GM12873 (cell line): ENCODE measurements at regions not wholly inside any gene's neighbourhood (a gene's known extent, or its start where the extent isn't known, plus 50 kb on each side); places are given as distances from the start of the nearest gene placed in this dataset.

Experiments
- CTCF ChIP-seq: IDR thresholded peaks from 2 replicates; pipeline ENCODE4 v1.5.1; 2012; ENCODE audit warnings: low read depth, mild to moderate bottlenecking, moderate library complexity, low read length, control low read depth; ENCODE audit not compliant: insufficient read depth; ENCODE audit errors: missing control alignments

DNA sequence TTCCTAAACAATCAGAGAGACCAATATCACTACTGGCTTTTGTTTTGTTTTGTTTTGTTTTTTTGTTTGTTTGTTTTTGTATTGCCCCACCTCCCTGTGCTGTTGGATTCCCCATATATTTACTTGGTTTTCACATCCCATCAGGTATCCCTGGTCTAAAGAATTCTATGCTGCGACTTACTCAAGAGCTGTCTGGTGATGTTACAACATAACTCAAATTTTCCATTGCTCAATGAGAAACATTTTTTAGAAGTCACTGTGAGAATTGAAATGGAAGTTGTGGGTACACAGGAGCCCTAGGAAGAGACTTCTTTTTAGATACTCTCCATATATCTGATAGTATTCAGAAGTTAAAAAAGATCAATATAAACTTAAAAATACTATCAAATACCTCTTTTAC, 181.4 kb downstream of the KLF5 start:
- TF ChIP-seq CTCF = no peak

DNA sequence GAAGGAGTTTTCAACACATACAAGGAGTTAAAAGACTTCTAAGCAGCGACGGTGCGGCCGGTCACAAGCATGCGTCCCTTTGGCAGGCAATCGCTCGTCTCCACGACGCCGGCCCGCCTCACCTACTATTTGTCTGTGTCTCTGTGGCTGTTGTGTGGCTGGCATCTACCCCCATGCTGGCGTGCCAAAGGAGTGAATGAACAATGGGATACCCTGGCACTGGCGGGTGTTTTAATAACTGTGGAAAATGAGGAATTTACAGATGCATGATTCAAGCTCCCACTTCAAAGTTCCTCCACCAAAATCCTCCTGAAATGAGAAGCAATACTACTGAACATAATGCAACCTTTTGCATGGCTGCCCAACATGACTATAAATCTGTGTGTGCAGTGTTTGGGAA, 176.6 kb downstream of the KLF5 start:
- no peak for TF ChIP-seq CTCF

- TF ChIP-seq CTCF = no peak
Observed at GRCh38 chr13:73231471-73231870, 172.7 kb downstream of the KLF5 start.

DNA sequence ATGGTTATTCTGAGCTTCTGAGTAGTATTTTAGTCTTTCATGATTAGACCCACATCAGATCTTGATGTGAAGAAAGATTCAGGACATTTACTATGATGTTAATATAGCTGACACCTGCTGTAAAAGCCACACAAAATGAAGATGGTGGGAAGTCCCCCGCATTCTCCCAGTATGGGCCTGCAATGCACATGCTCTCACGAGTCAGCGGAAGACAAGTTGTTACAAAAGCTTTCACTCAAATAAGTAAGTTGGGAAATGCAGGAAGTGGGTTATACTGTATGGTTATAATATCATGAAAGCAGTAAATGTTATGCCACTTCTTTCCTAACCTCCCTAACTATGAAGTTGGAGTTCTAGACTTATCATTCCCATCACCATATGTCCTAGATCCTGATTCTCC, 171.9 kb downstream of the KLF5 start:
- TF ChIP-seq CTCF = no peak

- no peak for TF ChIP-seq CTCF
Observed at GRCh38 chr13:73228546-73228945, 169.7 kb downstream of the KLF5 start.

GRCh38 chr13:73225990-73226389, 167.2 kb downstream of the KLF5 start:
- no peak for TF ChIP-seq CTCF

DNA sequence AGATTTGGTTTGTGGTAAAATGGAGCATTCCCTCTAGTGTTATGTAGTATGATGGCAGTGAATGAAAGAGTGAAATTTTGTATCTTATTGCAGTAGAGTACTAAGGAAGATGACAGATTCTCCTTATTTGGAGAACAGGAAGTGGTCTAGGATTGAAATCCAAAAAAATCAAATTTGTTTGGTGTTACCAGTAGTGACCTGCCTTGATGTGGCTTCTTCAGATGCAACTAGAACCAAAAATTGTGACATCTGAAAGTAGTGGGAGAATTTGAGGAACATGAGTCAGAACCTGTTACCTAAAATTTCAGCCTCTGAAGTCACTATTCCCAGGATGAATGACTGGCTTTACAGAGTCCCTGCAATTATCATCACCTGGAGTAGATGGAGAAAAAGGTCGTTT, 165.9 kb downstream of the KLF5 start:
- TF ChIP-seq CTCF = no peak

DNA sequence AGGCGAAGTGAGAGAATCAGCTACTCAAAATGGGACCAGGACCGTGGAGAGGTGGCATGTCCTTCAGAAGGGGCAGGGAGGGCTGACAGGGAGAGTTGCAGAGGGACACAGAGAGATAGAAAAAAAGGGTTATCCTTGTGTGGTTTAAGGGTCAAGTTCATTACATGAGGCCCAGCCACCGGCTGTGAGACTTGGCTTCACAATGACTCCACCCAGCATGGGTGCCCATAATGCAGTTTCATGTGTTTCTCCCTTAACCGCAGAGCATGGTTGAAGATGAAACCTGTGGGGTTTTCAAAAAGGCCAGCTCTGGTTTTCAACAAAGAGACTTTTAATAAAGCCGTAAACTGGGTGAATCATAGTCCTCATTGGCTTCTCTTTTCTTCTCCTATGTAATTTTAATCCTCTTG, 164.6 kb downstream of the KLF5 start:
- TF ChIP-seq CTCF = no peak
